OCI-LY1 (cell line): ENCODE measurements at regions not wholly inside any gene's neighbourhood (a gene's known extent, or its start where the extent isn't known, plus 50 kb on each side); places are given as distances from the start of the nearest gene placed in this dataset.

Experiments used
- EZH2 ChIP-seq: fragments of 200-600 bp; sonication (generic), shearing (Covaris generic); IDR thresholded peaks from 2 replicates; pipeline ENCODE4 v1.8.0; 2017; ENCODE audit warnings: borderline replicate concordance, mixed run types, mild to moderate bottlenecking, antibody characterized with exemption, low read length, moderate library complexity, mixed read lengths
- TF ChIP-seq, protein P1 (sequence below): fragments of 200-600 bp; sonication (generic), shearing (Covaris generic); IDR thresholded peaks from 2 replicates; pipeline ENCODE4 v1.5.1; 2017; ENCODE audit warnings: mild to moderate bottlenecking, antibody characterized with exemption, low read length, moderate library complexity, mixed read lengths

DNA sequence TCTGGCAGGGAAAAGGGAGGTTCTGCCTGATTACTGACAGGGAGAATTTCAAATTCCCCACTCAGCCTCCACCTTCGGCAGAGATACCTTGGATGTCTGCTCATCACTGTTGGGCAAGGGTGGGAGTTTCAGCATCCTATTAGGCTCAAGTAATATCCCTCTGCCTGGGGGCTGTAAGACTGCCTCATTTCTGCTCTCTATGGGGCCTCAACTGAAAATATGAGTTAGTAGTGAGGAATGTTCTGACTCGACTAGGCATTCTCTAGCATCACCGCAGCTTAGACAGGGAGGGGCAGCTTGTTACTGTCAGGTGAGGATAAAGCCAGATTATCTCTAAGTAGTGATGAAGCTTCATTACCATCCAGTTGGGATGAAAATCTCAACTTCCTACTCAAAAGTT, 87.7 kb upstream of the LRP1B start:
- TF ChIP-seq, protein P1, sequence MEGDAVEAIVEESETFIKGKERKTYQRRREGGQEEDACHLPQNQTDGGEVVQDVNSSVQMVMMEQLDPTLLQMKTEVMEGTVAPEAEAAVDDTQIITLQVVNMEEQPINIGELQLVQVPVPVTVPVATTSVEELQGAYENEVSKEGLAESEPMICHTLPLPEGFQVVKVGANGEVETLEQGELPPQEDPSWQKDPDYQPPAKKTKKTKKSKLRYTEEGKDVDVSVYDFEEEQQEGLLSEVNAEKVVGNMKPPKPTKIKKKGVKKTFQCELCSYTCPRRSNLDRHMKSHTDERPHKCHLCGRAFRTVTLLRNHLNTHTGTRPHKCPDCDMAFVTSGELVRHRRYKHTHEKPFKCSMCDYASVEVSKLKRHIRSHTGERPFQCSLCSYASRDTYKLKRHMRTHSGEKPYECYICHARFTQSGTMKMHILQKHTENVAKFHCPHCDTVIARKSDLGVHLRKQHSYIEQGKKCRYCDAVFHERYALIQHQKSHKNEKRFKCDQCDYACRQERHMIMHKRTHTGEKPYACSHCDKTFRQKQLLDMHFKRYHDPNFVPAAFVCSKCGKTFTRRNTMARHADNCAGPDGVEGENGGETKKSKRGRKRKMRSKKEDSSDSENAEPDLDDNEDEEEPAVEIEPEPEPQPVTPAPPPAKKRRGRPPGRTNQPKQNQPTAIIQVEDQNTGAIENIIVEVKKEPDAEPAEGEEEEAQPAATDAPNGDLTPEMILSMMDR: no peak
- TF ChIP-seq EZH2: no peak
